ENCODE measurements at regions not wholly inside any gene's neighbourhood (a gene's known extent, or its start where the extent isn't known, plus 50 kb on each side); places are given as distances from the start of the nearest gene placed in this dataset.
"Not testable (repeated sequence)": the region's sequence is repeated elsewhere in the genome, so short reads cannot be mapped to it uniquely, and the experiment has no call there.

- no peak for DNase-seq
Measured at GRCh38 chr10:2777666-2778355, 289.5 kb upstream of the PFKP start.

DNA sequence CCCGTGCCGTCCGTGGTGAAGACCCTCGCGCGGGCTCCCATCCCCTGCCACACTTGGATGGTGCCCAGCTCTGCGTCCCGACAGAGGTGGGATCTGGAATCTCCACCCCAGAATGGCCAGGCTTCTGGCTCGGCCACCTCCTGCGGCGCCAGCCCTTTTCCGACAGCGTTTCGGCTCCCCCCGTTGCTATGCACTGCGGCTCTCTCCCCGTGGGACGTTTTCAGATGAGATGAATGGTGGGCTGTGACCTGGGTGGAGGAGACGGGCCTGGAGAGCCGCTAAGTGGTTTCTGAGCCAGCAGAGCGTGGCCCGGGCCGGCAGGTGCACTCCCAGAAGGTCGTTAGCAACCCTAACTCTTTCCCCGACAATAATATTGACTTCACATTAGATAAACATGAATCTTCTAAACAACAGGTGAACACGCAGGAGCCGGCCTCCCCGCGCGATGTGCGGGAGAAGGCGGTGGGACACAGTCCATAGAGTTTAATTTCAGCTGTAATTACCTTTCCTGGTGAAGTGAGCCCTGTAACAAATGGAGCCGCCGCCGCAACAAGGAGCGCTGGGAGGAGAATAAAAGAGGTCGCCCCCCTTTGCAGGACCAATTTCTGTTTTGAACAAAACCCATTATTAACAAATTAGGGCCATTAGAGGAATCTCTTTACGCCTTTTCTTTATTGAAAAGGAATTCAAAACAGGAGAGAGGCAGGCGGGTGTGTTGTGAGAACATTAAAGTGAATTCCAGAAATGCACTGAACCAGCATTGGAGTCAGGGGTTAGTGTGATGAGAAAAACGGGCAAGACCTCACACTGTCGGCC lies 294.3 kb upstream of the PFKP start:
- DNase-seq, result no peak

- no peak for DNase-seq
Measured at GRCh38 chr10:2772135-2772534, 295.2 kb upstream of the PFKP start.

GRCh38 chr10:2767293-2767692 lies 300.1 kb upstream of the PFKP start:
- not testable (repeated sequence) for DNase-seq

- no peak for DNase-seq
Measured at GRCh38 chr10:2761971-2762370, 305.4 kb upstream of the PFKP start.

- no peak for DNase-seq
Measured at GRCh38 chr10:2761311-2761710, 306.0 kb upstream of the PFKP start.

DNA sequence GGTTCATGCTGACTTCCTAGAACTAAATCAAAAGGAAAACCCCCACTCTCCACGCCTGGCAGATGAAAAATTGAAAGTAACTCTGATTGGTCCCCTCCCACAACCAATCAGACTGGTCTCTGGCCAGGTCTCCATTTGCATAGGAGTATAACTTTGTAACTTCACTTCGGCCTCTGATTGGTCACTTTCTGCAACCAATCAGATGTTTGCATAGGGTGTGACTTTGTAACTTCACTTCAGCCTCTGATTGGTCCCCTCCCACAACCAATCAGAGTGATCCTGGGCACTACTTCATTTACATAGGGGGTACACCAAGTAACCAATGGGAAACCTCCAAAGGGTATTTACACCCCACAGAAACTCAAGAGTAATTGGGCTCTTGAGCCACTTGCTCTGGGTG lies 306.6 kb upstream of the PFKP start:
- DNase-seq, result no peak

GRCh38 chr10:2759233-2759632 lies 308.1 kb upstream of the PFKP start:
- no peak for DNase-seq

- no peak for DNase-seq
Measured at GRCh38 chr10:2754943-2755342, 312.4 kb upstream of the PFKP start.

DNA sequence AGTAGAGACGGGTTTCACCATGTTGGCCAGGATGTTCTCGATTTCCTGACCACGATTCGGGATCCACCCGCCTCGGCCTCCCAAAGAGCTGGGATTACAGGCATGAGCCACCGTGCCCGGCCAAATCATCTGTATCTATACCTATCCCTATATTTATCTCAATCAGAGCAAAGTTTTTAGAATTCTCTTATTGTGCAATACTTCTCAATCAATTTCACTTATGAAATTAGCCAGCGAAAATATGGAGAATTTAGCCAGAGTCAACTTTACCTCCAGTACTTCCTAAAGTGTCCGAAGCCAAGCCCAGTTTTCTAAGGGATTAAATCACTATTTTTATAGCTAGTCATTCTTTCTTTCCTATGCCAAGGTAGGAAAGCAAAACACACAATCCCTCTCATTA lies 319.1 kb upstream of the PFKP start:
- DNase-seq, result no peak

DNA sequence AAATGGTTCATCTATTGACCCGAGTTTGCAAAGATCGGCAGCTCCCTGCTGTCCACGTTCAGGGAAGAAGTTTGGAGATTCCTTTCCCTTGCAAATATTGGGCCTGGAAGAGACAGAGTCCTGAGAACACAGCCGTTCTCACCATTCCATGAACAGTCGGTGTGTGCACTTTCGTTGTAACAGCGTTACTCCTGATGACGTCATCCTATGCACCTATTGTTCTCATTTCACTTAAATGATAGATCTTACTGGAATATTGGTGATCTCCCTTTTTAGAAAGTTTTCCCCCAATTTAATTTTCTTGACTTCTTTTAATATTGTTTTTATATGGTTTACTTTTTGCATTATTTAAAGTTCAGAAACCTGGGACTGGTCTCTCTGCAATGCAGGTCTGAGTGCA lies 320.7 kb upstream of the PFKP start:
- no peak for DNase-seq

DNA sequence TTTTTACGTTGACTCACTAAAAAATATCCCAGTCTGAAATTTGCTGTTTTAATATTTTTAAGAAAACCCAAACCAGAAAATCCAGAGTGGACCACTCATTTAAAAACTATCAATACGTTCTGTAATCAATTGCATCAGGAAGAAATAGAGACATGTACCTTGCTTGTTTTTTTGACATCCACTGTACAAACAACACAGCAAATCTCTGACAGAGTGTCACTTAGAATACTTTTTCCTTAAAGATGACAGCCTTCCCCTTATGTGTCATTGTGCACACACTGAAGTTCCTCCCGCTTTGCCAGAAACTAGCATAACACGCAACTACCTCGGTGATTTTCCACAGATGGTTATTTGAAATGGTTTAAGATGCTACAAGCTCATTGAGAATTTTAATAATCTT lies 321.7 kb upstream of the PFKP start:
- DNase-seq, result no peak

DNA sequence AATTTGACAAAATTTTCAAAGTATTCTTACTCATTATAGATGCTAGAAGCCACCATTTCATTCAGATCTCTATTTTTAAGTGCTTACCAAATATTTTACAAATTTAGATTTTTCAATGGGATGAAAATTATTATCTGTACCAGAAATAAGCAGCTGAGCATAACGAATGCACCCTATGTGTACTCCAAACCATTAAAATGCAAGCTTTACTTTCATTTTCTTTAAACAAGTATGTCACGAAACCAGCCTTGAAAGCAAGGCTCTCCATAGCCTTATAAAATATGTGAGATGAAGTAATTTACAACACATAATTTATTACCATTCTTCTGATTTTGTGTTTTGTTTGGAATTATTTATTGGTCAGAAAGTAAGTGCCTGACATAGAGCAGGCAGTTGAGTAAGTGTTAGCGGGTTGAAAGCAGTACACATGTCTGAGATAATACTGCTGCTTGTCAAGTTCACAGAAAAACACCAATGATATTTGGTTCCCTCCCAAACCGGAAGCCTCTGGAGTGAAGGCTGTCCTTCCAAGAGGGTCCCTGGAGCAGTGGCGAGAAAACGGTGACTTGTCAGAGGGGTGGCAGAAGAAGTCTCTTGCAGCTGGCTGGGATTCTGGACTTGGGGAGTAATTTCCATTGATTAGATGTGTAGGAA lies 322.7 kb upstream of the PFKP start:
- no peak for DNase-seq

- no peak for DNase-seq
Measured at GRCh38 chr10:2734603-2735002, 332.7 kb upstream of the PFKP start.

DNA sequence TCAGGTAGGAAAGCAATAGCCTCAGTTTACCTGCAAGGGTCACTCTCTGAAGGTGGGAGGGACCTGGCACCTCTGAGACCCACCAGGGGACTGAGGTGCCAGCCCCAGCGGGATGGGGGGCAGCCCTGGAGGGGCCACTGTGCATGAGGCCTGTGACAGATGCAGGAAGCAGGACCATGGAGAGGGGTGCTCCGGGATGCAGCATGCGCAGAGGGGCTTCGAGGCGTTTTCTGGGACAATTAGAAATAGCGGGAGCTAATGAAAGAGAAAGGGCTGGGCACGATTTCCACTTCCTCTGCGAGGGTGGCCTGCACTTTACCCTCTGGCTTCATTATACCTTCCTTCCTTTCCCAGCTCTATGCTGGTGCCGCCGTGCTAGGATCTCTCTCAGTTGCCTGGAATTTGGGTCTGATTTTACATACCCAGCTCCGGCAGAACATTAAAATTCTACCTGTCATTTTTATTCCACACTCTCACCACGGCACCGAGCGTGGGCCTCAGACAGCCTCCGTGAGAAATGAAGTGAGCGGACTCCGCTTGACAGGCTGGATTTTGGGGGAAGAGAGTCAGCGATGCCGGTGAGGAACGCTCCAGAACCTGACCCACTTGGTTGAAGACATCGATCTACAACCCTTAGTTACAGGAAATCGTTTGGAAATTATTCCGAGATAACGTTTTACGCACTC lies 333.9 kb upstream of the PFKP start:
- DNase-seq, result no peak

DNA sequence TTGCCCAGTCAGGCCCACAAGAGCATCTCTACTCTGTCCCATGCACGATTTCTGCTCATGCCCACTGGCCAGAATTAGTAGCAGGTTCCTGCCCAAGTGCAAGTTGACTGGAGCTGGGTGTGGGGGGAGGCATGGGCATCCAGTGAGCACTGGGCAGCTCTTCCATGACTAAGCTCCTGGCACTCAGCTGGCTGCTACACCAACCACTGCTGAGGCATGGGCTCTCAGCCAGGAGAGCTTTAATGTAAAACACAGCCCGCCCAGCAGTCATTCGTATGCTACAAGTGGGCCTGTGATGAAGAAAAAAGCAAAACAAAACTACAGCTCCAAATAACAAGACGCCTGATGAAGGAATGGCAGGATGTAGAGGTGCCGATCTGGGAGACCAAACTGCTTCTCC lies 335.4 kb upstream of the PFKP start:
- no peak for DNase-seq

DNA sequence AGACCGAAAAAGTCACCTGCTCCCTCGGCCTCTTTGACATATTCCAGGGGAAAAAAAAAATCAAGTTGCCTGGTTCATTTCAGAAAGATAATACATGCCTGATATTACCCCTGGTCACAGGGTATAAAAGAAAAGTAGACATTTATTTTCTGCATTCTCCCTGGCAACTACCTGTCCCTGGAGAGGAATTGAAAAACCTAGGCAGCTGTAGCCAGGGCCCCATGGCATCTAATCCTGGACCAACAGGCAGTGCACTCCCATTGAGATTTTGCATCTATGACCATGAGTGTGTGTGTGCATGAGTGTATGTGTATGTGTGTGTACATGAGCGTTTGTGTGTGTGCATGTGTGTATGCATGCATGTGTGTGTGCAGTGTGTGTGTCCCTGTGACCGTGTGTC lies 338.2 kb upstream of the PFKP start:
- DNase-seq, result no peak

- no peak for DNase-seq
Measured at GRCh38 chr10:2728087-2728486, 339.3 kb upstream of the PFKP start.

DNA sequence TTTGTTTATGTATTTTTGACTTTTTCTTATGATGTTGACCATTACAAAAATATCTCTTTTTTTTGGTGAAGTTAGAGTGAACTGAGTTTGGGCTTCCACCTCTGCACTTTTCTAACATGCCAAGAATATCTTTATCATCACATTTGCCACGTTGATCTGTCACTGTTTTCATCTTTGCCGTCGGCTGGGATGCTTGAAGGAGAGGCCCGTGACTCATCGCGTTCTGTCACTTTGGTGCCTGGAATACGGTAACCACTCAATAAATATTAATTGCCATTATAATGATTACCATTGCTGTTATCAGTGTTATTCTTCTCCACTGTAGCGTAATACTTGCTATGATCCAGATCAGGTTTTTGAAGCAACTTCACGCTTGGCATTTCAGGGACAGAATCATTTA lies 350.8 kb upstream of the PFKP start:
- no peak for DNase-seq

GRCh38 chr10:2714597-2714996 lies 352.8 kb upstream of the PFKP start:
- no peak for DNase-seq

DNA sequence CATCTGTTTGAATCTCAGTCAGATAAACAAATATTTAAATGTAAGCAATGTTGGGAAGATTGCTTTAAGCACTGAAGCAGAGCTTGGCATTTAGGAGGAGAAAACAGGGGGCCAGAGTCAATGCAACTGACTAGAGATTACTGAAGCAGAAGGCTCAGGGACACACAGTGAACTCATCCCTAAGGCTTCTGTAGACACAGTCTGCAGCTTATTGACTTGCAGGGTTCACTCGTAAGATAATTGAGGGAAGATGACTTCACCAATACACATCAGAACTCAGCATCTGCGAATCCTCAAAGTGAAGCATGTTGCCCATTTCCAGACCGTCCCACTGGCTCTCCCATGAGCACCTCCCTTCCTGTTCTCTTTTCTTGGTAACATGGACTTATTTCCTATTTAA lies 363.4 kb upstream of the PFKP start:
- DNase-seq, result no peak

DNA sequence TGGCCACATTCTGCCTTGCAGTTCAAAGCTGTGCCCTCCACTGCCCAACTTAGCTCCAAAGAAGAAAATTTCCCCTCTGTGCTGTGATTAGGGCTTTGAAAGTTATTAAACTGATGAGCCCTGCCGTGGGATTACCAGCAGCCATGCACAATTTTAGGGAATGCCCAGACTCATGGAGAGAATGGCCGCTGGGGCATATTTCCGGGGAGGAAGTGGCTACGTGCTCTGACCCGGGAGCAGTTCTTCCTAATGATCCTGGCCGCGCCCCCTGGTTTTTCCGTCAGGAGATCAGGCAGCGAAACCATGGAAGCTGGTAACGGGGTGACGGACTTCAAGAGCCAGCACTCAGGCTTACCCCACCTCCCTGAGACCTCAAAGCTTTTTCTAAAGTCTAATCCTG lies 365.5 kb upstream of the PFKP start:
- DNase-seq, result no peak

DNA sequence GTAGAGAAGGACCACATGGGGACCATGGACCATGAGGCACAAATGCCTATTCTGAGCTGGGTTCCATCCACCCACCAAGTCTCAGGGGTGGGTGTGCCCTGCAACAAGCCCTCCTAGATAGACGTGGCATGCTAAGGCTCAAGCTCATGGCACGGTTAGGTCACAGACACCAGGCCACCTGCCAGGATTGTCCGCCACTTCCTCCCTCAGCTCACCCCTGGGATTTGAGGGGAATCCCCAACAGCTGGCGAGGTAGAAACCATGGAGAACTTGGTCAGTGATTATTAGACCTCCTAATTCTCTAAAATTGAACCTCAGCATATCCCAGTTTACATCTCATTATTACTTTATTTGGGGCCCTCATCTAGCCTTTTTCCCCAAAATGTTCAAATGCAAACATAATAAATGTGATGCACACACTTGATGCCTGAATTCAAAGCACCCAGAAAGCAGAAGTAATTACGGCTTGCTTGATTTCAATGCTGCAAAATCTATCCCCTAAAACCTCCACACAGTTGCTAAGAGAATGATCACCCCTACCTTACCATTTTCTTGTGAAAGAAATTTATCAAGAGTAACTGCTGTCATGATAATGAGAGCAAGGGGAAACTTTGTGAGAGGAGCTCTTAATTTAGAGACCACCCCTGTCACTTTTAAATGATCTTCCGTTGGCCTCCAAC lies 366.6 kb upstream of the PFKP start:
- DNase-seq, result no peak

All from stimulated activated CD4-positive, alpha-beta T cell treated with anti-CD3 and anti-CD28 coated beads, Interleukin-4, amount 100 ng/mL, for 4 hours (primary cell).